ENCODE measurements at regions not wholly inside any gene's neighbourhood (a gene's known extent, or its start where the extent isn't known, plus 50 kb on each side); places are given as distances from the start of the nearest gene placed in this dataset.

DNA sequence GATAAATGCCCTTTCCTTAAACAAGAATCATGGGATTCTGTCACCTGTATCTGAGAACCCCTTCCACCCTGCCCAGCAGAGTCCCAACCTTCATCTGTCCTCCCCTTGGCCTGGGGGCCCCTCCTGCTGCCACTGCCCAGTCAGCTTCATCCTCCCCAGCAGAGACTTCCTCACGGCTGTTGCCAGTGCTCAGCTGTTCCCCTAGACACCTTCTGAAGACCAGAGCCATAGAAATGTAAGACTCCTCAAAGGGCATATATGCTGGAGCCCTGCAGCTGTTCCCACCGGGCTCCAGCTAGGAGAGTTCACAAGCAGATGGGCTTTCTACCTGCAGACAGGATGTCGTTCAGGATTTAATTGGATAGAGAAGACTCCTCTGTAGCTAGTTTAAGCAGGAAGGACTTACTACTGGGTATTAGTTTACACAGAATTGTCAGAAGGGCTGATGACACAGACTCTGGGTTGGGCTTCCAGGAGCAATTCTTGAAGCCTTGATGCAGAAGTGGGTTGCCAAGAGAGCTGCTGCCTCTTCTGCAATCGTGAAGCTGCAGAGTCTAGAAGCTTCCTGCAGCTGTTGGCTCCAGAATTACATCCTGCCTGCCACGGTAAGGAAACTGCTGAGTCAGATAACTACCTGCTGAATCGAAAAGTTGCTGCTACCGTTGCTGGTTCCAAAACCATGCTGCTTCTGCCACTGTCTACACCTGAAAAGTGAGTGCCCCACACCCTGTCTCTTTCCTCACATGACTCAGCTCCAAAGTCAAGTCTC lies 57.1 kb upstream of the MLN start:
- 20 to 26% (median 25%) methylated on average over 7 of the region's 7 CpGs for WGBS, 3 donors
- H3K27me3 ChIP-seq (ENCODE audit: insufficient read depth in 3 of 3, low read length in 2 of 3), result peaks cover 0 to 16% (median 0%) of the 10 kb centered on the region in 3 donors
- TF ChIP-seq, protein P1, sequence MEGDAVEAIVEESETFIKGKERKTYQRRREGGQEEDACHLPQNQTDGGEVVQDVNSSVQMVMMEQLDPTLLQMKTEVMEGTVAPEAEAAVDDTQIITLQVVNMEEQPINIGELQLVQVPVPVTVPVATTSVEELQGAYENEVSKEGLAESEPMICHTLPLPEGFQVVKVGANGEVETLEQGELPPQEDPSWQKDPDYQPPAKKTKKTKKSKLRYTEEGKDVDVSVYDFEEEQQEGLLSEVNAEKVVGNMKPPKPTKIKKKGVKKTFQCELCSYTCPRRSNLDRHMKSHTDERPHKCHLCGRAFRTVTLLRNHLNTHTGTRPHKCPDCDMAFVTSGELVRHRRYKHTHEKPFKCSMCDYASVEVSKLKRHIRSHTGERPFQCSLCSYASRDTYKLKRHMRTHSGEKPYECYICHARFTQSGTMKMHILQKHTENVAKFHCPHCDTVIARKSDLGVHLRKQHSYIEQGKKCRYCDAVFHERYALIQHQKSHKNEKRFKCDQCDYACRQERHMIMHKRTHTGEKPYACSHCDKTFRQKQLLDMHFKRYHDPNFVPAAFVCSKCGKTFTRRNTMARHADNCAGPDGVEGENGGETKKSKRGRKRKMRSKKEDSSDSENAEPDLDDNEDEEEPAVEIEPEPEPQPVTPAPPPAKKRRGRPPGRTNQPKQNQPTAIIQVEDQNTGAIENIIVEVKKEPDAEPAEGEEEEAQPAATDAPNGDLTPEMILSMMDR (IDR thresholded peaks at IDR 0.05), result no peak
- H3K9me3 ChIP-seq, result no peaks in the 10 kb centered on the region
- intact Hi-C loops (cut with DNase I), result no loop called here
- H3K27ac ChIP-seq, result no peak overlapping the region
- DNase-seq (peak in 1 of 2 donors; percentile 29), ATAC-seq (no peak)
- H3K4me3 ChIP-seq, result no peak overlapping the region
- H3K4me1 ChIP-seq, result no peaks in the 10 kb centered on the region
- no peaks in the 10 kb centered on the region for H3K36me3 ChIP-seq (ENCODE audit: insufficient read depth in 1 of 2, low read depth in 1 of 2)

DNA sequence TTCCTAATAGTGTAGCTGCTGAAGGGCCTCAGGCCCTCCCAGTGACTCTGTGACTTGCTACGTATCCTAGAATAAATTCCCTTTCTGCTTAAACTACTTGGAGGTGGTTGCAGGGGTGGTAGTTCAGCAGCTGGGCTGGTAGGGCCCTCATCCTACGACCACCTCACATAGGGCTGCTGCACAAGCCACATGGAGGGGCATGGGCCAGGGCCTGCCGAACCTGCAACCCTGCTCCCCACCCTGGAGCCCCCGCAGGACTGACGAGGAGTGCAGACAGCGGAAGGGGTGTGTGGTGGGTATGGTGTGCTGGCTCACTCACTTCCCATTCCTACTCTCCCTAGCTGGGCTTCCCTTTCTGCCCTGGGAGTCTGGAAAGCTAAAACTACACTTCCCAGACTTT lies 56.2 kb upstream of the MLN start:
- Histone ChIP-seq H3K4me1 (no peaks in the 10 kb centered on the region), H3K9me3 (no peaks in the 10 kb centered on the region), H3K27ac (no peak overlapping the region), H3K27me3 (ENCODE audit: insufficient read depth in 3 of 3, low read length in 2 of 3) (peaks cover 0 to 16% (median 0%) of the 10 kb centered on the region in 3 donors), H3K36me3 (ENCODE audit: insufficient read depth in 1 of 2, low read depth in 1 of 2) (no peaks in the 10 kb centered on the region), H3K4me3 (no peak overlapping the region)
- DNase-seq (peak in 1 of 2 donors; percentile 12), ATAC-seq (no peak)
- WGBS, 3 donors, result 93 to 96% (median 93%) methylated on average over 6 of the region's 6 CpGs
- TF ChIP-seq, protein P1 (IDR thresholded peaks at IDR 0.05), result no peak
- intact Hi-C loops (cut with DNase I), result no loop called here

DNA sequence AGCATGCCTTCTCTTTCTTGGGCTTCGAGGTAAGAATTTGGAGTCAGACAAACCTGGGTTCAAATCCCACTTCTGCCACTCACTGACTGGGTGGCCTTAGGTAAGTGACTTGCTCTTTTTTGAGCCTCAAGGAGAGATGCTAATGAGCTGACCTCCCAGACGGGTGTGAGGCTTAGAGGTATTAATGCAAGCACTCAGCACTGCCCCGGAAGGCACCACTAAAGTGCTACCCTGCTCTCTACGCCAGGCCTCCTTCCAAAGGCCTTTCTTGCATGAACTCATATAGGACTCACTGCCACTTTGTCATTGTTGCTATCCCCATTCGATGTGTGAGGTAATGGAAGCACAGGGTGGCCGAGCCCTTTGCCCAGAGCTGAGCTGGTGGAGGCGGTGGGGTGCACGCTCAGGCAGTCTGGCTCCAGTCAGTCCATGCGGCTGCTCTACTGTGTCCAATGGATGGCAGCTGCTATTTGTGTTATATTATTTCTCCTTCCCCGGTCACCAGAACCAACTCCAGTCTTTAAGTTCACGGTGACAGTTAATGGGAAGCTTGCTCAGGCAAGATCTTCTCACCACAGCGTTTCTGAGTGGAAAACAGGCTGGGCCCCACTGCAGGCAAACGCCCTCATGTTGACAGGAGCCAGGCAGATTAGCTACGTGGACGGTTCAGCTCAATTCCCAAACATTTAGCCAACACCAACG lies 55.2 kb upstream of the MLN start:
- Histone ChIP-seq H3K4me3 (no peak overlapping the region), H3K9me3 (no peaks in the 10 kb centered on the region), H3K27ac (no peak overlapping the region), H3K27me3 (ENCODE audit: insufficient read depth in 3 of 3, low read length in 2 of 3) (peaks cover 0 to 16% (median 0%) of the 10 kb centered on the region in 3 donors), H3K36me3 (ENCODE audit: insufficient read depth in 1 of 2, low read depth in 1 of 2) (no peaks in the 10 kb centered on the region), H3K4me1 (no peaks in the 10 kb centered on the region)
- intact Hi-C loops (cut with DNase I), result no loop called here
- TF ChIP-seq, protein P1 (IDR thresholded peaks at IDR 0.05), result no peak
- 58 to 72% (median 62%) methylated on average over 16 of the region's 16 CpGs for WGBS, 3 donors
- ATAC-seq, result no peak
- DNase-seq, result peak in 1 of 2 donors; percentile 14

DNA sequence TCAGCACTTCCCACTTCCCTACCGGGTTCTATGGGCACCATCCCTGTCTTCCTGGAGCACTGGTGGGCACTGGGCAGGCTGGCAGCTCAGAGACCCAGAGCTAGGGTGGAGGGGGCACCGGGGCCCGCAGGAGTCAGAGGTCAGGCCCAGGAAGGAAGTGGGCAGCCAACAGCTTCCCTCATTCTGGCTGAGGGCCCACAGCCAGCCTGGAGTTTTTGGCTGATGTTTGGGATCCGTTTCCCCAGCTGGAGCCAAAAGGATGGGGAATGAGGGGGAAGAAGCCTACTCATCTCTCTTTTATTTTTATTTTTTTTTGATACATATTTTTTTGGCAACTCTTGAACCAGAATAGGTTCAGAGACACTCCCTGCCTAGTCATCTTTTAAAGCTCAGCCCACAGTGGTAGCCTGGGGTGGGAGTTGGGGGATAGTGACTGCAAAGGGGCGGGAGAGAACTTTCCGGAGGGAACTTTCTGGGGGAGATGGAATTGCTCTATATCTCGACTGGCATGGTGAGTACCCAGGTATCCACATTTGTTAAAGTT lies 54.2 kb upstream of the MLN start:
- DNase-seq (no peak), ATAC-seq (no peak)
- Histone ChIP-seq H3K27ac (no peak overlapping the region), H3K36me3 (ENCODE audit: insufficient read depth in 1 of 2, low read depth in 1 of 2) (no peaks in the 10 kb centered on the region), H3K9me3 (no peaks in the 10 kb centered on the region), H3K4me3 (no peak overlapping the region), H3K27me3 (ENCODE audit: insufficient read depth in 3 of 3, low read length in 2 of 3) (peaks cover 0 to 16% (median 0%) of the 10 kb centered on the region in 3 donors), H3K4me1 (no peaks in the 10 kb centered on the region)
- TF ChIP-seq, protein P1 (IDR thresholded peaks at IDR 0.05), result no peak
- 53 to 58% (median 56%) methylated on average over 7 of the region's 7 CpGs for WGBS, 3 donors
- intact Hi-C loops (cut with DNase I), result no loop called here

Measured in psoas muscle (tissue), 7 donors.